HUDEP-2 (cell line): ENCODE measurements at regions not wholly inside any gene's neighbourhood (a gene's known extent, or its start where the extent isn't known, plus 50 kb on each side); places are given as distances from the start of the nearest gene placed in this dataset.
"Not testable (repeated sequence)": the region's sequence is repeated elsewhere in the genome, so short reads cannot be mapped to it uniquely, and the experiment has no call there.

ENCODE experiments used
- DNase-seq, 76 experiments: peaks; one replicate each; lab custom pipeline; 2025; ENCODE audit not compliant: unreplicated experiment in 76 of 76; lab: John Stamatoyannopoulos, UW

DNA sequence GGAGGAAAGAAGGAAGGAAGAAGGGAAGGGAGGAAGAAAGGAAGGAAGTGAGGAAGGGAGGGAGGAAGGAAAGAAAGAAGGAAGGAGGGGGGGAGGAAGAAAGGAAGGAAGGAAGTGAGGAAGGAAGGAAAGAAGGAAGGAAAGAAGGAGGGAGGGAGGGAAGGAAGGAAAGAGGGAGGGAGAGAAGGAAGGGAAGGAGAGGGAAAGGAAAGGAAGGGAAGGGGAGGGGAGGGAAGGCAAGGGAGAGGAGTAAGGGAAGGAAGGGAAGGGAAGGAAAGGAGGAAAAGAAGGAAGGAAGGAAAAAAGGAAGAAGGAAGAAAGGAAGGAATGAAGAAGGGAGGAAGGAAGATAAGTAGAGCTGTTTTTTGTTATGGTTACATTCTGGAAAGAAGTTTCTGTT, 141.2 kb downstream of the LRRC3B start:
- DNase-seq, result no peak

GRCh38 chr3:26766031-26766430, 143.5 kb downstream of the LRRC3B start:
- DNase-seq, result no peak

DNA sequence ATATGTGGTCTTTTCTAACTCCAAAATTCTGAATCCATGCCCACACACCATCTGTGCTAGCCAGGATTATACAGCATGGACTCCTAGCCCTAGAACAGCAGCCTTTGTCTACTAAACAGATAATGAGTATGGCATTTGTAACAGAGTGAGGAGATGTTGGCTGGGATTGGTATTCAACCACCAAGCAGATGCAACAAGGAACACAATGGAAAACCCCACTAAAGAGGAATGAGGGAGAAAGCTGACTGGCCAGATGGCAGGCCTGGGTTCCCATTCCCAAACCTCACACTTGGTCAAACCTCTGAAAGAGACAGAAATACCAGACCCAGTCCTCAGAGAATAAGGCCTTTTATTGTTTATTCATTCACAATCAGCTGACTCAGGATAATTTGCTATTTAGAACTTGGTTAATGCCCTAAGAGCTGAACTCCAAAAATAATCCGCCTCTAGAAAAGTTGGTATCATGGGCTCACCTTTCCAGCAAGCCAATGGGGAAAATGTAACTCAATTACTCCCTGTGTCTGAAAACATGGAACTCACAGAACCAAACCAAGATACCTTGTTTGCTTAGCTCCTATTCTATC, 145.6 kb downstream of the LRRC3B start:
- no peak for DNase-seq

GRCh38 chr3:26799679-26800317, 177.2 kb downstream of the LRRC3B start:
- no peak for DNase-seq

DNA sequence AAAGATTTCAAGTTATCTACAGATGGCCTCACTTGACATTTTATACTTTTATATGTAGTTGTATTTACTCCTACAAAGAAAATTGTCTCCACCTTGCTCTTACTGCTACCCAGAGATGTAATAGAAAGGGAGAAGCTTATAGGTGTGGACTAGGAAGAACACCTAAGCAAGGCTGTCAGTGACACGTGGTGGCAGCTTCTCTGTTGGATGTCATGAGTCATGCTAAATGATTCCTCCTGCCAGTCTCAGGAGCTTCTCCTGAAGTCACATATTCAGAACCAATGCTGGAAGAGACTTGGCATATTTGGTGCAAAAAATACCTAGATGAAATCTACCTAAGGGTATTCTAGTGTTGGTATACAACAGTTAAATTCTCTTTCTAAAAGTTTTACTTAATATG, 184.7 kb downstream of the LRRC3B start:
- DNase-seq, result no peak

DNA sequence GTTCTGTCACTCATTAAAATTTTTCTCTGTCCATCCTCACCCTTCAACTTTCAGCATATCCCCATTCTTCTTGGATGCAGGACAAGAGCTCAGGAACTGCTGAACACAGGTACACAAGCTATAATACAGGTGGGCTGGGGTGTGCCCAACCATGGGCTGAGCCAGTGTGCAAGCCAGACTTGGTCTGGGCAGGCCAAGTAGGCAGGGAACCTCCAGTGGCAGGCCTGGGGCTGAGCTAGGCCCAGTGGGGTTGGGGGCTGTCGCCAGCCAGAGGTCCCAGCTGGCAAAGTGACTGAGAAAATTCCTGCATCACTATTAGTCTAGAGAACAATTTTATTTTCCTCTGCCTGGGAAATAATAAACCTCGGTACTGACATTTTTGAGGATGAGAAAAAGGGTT, 202.9 kb downstream of the LRRC3B start:
- DNase-seq, result no peak

DNA sequence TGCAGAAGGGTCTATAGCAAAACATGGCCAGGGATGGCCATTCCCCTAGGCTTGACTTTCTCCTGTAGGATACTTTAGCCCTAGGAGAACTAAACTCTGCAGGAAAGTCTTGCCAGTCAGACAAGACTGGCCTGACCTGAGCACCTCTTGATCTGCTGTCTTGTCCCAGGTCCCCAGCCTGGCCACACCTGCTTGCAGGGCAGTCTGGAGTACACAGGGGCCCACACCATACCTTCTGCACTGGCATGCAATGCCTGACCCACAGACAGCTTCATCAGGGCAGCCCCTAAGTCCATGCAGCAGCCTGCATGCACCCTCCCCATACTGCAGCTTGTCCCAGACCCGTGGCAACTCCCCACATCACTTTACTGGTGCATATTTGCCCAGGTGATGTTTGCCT, 204.6 kb downstream of the LRRC3B start:
- no peak for DNase-seq

DNA sequence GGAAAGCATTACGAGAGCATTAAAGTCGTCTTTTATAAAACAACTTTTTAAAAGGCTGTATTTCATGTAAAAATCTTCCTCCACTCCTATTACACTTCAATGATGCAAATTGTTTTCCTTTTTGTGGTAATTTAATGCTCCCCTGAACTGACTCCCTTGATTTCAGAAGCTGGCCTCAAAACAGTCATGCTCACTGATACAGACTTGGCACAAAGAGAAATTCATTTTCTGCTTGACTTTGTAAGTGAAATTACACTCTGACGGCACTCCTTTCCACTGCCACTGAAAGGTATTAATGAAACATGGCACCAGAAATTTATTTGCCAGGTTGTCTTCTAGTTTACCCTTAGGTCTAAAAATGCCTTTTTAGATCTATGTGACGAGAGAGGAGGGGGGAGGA, 215.5 kb downstream of the LRRC3B start:
- no peak for DNase-seq

GRCh38 chr3:26839001-26839400, 216.4 kb downstream of the LRRC3B start:
- no peak for DNase-seq

DNA sequence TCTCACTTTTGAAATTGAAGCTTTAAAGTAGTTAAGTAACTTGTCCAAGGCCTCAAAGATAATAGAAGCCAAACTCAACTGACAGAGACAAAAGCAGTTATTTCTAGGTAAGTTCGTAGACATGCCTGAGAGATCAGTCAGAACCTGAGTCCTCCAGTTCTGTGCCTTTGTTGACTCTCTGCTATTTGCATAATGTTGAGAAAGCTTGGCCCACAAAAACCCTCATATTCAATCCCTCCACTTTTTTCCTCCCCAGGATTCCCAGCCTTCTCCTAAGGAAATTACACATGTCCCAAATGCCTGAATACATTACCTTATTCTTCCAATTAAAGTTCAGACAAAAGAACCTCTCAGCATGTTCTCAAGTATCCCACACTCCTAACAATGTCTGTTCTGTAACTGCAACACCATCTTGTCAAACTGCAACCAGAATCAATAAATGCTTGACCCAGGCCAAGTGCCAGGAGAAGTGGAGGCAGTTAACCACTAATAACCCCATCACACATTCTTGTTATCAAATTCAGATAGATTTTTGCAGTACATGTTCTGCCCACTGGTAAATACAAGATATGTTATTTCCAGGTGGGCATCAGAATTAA, 217.8 kb downstream of the LRRC3B start:
- no peak for DNase-seq

- DNase-seq, result no peak
These were observed 222.6 kb downstream of the LRRC3B start for GRCh38 chr3:26845194-26845593.

DNA sequence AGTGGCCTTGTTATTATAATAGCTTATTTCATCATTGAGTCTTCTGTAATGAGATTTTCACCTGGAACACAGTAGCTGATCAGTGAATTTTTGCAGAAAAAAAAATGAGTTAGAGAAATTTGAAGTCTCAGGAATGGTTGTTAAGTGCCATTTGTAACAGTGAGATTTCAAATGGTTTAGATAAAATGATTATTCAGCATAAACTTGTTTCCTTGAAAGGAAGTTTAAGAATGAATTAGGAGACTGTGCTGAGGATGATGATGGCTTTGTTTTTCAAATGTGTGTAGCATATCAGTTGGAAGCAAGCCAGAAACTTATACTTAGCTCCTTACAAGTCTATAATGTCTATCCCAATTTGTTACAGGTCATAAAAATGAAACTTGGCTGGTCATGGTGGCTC, 225.1 kb downstream of the LRRC3B start:
- no peak for DNase-seq

DNA sequence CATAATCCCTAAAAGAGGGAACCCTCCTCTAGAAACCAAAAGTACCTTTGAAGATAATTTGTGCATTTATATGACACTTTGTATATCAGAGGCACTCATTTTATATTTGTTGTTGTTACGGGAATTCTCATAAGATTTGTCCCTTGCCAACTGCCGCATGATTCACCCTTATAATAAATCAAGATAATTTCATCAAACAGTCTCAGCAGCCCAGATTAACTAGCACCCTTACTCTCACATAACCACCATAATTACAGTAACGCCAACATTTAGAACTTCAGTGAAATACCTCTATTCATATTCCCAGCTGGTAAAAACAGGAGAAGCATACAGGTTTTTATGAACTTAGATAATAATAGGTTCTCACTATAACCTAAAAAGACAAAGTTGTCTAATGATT, 271.9 kb downstream of the LRRC3B start:
- no peak for DNase-seq

DNA sequence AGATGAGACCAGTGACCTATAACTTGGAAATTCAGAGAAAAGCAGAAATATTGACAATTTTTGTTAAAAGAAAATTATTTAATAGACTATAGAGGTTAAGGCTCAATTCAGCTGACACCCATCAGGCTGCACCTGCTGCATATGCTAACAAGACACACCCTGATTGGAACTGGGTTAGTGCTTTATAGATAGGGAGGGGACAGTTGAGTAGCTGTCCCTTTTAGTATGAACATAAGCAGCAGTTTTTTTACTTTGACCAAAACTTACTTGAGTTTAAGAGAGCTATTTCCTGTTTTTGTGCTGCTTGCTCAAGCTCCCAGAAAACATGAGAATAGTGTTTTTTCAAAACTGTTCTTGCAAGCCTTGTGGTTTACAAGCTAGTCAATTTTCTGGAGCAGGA, 292.6 kb downstream of the LRRC3B start:
- DNase-seq, result no peak

DNA sequence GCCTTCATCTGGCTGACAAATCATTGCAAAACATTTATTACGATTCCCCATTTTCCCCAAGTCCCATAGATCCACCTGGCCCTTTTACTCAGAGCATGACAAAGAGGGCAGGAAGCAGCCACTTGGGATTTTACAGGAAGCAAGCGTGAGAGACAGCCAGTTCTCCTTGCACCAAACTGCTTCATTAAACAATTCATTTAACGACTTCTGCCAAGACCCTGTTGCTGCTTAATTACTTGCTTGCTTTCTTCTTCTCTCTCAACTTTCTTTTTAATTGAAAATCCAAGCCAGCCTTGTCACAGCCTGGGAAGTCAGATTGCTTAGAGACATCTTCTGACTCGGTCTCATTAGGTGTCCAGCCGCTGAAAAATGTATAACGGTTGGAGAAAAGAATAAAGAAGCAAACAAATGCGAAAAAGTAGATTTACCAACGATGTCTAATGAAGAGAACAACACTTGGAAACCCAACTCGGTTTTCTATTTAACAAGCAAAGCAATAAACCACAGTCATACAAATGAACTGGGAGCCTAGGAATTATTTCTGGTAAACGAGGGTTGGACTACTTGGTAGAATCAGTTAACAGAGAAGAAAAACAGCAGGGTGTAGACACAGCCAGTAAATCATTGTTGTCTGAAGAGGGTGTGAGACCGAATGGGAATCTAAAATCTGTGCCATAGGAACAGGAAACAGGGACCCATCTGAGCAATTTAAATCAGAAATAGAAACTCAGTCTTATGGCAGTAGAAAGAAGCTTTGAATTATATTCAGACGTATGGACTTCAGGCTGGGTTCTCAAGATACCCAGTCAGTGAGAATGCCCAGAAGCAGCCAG, 298.3 kb downstream of the LRRC3B start:
- no peak for DNase-seq

GRCh38 chr3:26931896-26932295, 309.3 kb downstream of the LRRC3B start:
- no peak for DNase-seq

DNA sequence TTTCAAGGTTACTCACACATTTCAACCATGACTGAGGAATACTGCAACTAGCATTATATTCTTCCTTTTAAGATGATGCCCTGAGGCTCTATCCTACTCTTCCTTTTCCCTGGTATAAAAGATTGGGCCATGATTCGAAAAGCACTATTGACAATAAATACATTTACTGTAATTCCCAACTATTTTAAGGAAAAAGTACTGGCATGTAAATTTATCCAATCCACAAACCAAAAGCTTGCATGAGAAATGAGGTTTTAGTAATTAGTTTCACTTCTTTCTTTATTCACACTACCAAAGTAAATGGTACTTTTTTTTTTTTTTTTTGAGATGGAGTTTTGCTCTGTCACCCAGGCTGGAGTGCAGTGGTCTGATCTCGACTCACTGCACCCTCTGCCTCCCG, 310.2 kb downstream of the LRRC3B start:
- DNase-seq, result no peak

GRCh38 chr3:26945480-26945879, 322.9 kb downstream of the LRRC3B start:
- DNase-seq, result not testable (repeated sequence)

DNA sequence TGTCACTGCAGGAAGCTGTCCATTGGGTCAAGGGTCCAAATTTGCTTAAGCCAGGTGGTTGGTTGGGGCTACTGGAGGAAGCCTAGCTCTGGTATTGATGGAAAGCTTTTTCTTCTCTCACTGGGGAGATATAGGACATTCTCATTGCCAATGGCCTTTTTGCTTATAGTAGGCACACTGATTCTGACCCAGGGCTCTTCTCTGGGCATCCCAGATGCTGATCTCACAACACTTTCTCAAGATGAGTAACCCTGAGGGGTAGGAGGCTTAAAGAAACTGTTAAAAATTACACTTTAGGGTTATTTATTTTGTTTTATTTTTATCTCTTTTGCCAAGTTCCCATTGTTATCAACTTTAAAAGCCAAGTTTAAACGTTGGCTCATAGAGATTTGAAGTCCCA, 337.8 kb downstream of the LRRC3B start:
- DNase-seq, result no peak

DNA sequence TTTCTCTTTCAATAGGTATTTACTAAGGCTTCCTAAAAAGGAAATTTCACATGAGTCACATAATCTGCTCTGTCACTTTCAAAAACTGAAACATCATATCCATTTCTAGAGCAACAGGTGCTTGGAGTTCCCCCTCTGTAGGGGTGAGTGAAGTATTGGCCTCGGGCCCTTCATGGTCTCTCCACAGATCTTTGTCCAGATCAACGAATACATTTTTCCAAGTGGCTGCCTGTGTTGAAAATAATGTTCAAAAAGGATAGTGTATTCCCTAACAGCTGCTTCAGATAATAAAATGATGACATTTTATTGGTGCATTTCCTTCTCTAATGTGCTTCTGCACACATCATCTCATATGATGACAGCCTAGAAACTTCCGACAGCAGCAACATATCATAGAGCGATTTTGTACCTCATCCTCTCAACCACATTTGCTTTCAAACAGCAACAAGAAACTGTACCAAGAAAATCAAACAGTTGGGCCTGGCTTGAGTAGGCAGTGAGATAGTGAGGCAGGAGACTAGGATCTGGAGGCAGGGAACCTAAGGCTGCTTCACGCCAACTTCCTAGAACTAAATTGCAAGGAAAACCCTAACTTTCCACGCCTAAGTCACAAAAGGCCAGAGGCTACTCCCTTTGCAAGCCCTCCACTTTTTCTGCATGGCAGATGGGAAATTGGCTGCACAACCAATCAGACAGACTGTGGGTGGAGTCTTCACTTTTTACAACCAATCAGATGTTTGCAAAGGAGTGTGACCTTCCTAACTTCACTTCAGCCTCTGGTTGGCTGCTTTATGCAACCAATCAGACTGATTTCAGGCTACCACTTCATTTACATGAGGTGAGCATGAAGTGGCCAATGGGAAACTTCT, 340.2 kb downstream of the LRRC3B start:
- no peak for DNase-seq

GRCh38 chr3:26963361-26963743, 340.8 kb downstream of the LRRC3B start:
- DNase-seq, result no peak
